C4-2B (cell line): ENCODE measurements at regions not wholly inside any gene's neighbourhood (a gene's known extent, or its start where the extent isn't known, plus 50 kb on each side); places are given as distances from the start of the nearest gene placed in this dataset.

Source experiments
- CTCF ChIP-seq: fragments of 450-650 bp; conservative IDR thresholded peaks from 2 replicates; pipeline ENCODE4 v1.5.1; 2017; ENCODE audit warnings: mild to moderate bottlenecking
- ZFX ChIP-seq: fragments of 450-650 bp; IDR thresholded peaks from 2 replicates; pipeline ENCODE4 v1.6.1; 2017

DNA sequence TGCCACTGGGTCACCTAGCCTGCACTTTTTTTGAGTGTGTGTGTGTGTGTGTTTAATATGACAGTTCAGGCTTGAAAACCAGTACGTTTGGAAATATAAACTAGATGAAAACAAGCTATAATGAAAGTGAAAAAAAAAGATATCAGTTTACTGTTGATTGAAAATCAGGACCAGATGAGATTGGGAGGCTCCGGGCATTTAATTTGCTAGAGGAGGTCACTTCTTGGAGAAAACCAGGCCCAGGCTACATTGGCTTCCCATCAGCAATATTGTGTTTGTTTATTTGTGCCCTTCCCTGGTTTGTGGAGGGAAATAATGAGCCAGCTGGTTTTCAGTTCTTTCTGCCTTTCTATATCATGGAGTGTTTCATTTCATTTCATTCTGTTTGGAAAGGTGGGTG lies 246.6 kb upstream of the JAG1 start:
- TF ChIP-seq CTCF (no peak), ZFX (no peak)
